CD4-positive, alpha-beta T cell treated with Interferon gamma for 1 hour (primary cell): ENCODE measurements at regions not wholly inside any gene's neighbourhood (a gene's known extent, or its start where the extent isn't known, plus 50 kb on each side); places are given as distances from the start of the nearest gene placed in this dataset.
A peak's percentile ranks its signal among the peaks of the same experiment; 100 is the strongest.
"Not testable (repeated sequence)": the region's sequence is repeated elsewhere in the genome, so short reads cannot be mapped to it uniquely, and the experiment has no call there.

ENCODE experiments used
- DNase-seq: peaks from one replicate; pipeline ENCODE4 v3.0.0-alpha.2; 2020

DNA sequence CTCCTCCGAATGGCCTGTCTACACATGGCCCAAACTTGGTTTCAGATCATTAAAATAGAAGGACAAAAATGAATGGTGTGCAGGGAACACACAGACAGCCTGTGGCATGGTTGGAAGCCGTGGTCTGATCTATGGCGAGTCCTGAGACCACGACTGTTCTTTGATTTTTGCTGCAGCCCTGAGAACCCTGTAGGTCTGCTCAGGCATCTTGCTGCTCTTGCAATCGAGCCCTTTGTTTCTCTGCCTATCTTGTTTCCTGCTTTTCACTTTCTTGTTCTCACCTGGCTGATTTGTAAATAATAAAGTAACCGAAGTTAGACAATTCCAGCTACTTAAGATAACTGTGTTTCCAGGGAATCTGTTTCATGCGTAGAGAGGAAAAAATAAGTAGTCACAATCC, 54.1 kb upstream of the NBPF9 start:
- DNase-seq = not testable (repeated sequence)

DNA sequence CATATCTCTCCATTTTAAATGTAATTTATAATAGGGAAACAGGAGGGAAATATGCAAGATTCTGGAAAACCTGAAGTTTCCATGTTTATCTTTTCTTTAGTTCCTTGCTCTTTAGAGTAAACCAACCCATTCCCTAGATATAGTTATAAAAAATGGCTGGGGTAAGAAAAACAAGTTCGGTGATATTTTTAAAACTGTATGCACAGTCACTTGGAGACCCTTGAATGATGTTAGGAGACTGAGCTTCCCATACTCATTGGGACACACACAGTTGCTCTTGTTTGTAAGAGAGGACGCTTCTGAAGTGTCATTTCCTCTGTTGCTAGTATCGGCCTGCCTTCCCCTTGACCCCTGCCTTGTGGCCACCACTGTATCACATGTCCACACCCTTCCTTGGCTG, 55.0 kb upstream of the NBPF9 start:
- DNase-seq = not testable (repeated sequence)

DNA sequence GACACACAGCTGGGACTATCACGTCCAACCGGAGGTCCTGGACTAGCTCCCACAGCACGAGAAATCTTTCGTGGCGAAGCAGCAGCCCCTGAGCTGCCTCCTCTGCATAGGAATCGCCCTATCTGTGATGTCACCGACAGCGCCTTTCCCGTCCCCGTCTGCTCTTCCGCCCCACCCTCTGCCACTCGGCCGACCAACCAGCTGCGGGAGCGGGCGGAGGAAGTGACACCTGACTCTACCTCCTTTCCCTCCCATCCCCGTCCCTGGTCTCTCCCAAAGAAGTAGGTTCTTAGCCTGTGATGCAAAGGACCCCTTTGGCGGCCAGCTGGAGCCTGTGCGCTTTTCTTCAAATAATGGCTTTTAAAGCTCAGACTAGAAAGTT, 59.7 kb upstream of the NBPF9 start:
- not testable (repeated sequence) for DNase-seq

DNA sequence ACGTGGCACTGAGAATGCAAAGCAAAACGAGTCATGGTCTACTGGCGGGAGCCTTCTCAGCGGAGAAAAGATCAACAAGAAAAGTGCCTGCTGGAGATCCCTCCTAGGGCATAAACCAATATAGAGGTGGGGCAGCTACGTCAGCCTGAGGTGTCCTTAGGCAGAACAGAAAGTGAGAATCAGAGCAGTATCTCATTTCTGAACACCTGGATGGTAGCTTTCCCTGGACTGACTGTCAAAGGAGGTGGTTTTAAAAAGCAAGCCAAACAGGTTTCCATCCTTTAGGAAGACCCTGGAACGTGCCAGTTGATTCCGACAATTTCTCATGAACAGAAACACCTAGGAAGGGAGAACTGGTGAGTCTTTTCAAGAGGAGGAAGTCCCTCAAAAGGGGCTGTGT, 71.4 kb upstream of the NBPF9 start:
- DNase-seq = peak; percentile 36

DNA sequence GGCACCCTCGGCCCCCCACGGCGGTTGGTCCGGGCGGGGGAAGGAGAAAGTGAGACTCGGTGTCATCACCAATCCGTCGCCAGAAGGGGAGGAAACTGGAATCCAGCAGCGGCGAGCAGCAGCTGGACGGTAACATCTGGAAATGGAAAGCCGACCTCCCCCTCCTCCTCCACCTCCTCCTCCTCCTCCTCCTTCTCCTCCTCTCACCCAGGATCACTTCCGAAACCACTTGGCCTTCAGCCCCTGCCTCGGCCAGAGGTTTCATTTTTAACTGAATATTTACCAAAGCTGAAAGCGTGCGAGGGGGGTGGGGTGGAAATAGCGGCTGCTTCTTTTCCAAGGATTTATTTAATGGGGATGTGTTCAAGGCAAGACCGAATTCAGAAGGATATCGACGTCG, 72.5 kb upstream of the NBPF9 start:
- peak; percentile 19 for DNase-seq

DNA sequence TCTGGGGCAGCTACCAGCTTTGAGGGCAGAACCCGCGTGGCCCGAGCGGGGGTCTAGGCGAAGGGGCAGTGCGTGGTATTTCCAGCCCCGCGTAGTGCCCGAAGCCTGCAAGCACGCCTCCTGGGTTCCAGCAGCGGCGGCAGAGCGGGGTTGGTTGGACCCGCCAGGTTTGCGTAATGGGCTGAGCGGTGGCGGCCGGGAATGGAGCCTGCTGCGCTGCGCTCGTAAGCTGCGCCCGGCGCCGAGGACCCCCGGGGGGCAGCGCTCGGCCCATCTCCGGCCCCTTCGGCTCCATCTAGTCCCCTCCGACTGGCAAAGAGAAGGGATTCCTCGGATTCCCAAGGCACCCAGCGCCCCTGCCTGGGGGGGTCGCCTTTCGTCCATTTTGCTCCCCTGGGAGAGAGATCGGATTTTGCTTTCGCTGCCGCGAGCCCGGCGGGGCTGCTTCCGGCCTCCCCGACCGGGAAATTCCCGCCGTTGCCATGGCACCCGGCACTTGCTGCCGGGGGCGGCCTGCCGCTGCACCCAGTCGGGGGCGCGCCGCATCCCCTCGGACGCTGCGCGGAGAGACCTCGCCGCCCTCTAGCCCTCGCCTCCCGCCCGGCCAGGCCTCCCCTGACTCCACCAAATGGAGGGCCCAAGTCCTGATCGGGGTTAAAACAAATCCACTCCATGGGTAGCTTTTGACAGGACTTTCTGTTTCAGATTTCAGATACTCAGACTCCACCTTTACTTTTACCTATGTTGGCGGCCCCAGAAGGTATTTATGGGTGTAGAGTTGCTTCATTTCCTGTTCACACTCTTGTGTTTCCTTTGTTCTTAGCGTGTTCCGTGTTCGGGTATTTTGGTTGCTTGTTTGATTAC, 73.3 kb upstream of the NBPF9 start:
- DNase-seq = peak; percentile 82

DNA sequence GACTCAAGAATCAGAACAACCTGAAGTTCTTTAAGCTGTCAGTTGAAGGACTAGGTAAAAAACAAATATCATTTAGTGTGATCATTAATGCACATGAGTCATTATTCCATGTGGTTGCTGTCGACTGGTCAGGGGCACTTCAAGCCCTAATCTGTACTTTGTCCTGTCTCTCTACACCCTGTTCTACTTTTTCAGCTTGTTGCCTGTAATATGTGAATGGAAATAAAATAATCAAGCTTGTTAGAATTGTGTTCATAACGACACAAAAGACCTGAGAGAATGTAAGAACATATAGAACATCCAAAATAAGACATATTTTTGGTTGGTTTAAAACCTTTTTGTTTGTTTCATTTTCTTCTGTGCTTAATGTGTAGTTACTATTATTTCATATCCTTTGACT, 87.4 kb upstream of the NBPF9 start:
- DNase-seq = not testable (repeated sequence)

DNA sequence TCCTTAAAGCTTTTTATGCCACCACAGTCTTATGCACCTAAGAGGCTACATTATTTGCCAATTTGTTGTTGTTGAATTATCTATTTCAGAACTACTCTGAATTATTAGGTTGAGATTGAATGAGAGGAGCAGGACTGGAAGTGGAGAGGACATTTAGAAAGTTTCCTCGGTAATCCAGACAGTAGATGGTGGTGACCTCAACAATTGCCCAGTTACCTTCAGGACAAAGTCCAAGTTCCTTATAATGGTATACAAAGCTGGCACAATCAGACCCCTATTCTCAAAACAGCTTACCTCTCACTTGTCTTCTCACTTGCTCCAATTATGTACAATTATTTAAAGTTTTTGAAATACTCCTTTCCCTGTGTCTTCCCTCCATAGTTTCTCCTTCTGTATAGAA, 93.3 kb upstream of the NBPF9 start:
- not testable (repeated sequence) for DNase-seq

DNA sequence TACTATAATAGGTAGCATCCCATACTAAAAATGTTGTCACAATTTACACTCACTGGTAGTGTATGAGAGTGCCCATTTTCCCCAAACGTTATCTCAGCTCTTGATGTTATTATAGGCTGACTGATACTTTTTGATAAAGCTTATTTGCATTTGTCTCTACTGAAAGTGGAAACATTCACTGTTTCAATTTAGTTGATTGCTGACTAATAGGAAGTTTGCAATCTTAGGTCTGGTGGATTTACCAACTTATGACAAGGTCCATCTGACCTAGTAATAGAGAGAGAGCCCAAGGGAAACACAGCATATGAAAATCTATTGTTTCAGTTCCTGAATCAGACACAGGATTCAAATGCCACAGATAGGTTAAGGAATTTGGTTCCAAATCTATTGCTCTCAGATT, 97.2 kb upstream of the NBPF9 start:
- not testable (repeated sequence) for DNase-seq

DNA sequence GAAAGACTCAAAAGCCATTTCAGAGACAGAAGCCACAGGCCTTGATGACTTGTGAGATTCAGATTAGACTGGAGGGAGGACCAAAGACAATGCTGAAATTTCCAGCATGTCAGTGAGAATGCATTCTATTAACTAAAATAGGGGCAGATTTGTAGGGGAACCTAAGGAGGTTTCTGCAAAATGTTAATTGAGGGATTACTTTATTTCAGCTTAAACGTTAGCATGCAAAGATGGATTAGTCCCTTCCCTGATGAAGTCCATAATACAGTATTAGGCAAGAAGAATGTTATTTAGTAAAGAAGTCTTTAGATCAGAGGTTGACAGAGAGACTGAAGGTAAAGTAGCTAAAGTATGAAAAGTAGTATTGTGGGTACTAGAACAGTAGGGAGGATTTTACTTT, 98.9 kb upstream of the NBPF9 start:
- DNase-seq = not testable (repeated sequence)

DNA sequence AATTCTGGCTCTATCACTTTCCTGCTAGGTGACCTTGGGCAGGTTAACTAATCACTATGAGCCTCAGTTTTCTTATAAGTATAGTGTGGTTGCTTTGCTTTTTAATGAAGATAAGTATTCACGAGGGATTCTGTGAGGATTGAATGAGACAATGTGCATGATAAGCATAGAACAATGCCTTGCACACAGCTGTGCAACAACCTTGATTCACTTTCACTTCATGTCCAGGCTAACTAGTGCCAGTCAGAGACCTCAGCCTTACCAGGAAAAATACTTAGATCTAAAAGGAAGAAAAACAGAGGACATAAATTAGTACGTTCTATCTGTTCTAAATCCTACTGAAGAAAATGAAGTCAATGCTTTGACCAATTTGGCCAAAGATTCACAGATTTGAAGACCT, 101.0 kb upstream of the NBPF9 start:
- DNase-seq = not testable (repeated sequence)

DNA sequence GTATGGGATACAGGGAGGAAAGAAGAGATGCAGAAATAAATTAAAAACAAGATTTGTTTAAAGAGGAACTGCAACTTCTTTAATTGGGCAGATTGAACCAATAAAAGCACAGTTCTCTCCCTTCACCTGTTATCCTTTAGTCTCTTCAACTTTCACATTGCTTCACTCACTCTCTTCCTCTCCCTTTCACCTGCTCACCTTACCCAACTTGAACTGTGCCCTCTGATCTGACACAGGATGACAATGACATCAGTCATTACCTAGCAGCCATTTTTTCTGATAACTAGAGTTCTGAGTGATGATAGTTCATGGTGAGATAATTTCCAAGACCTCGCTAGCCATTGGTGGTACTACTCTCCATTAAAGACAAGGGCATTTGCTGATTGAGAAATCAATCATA, 105.5 kb upstream of the NBPF9 start:
- not testable (repeated sequence) for DNase-seq

DNA sequence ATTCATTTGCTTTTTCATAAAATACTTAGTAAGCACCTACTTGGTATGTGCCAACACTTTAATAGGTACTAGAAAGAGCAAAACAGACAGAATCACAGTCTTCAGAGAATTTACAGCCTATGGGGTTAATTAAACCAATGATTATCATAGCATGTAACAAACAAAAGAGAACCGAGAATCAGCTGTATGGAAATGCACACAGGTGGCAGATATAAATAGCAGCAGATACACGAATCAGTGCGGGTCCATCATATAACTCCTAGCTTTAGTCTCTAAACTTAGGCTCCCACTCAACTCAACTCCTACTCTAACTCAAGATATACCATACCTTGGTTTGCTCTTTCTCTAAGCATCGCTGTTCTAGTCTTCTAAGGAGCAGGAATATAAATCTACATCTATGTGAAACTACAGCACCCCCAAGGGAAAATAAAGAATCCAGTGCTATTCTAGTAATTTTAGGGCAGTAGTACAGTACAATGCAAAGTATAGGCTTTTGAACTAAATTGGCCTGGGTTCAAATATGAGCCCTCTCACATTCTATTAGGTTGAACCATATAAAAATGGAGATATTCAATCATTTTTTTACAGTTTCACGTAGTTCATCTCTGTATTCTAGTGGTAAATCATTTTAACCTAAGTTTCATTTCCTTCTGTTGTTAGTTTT, 108.5 kb upstream of the NBPF9 start:
- not testable (repeated sequence) for DNase-seq

DNA sequence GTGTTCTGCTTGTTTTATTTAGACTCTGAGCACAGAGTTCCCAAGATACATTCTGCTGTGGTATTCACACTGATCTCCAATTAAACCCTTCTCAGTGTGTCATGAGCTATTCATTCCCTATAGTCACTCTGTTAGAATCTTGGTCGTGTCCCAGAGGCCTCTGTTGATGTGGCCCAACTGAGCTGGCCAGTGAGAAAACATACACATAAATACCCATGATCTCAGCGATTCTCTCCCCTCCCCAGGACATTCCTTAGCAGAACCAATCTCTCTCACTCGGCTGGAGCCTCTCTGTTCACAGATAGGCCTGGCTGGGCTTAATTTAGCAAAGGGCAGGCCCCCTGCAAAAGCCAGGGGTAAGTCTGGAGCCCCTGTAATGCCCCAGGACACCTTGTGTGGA, 109.6 kb upstream of the NBPF9 start:
- DNase-seq = not testable (repeated sequence)

DNA sequence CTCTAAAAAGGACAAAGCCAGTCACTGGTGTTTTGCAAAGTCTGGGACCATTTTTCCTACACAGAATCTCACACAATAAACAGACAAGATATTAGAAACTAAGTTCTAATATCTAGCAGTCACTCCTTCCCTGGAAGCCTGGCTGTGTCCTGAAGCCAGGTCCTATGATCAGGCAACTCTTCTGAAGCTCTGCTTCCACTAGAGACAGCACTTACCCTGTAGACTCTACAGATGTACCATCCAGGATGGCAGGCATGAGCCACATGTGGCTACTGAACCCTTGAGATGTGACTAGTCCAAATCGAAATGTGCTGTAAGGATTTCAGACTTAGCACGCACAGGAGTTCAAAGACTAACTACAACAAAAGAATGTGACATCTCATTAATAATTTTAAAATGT, 110.3 kb upstream of the NBPF9 start:
- not testable (repeated sequence) for DNase-seq

DNA sequence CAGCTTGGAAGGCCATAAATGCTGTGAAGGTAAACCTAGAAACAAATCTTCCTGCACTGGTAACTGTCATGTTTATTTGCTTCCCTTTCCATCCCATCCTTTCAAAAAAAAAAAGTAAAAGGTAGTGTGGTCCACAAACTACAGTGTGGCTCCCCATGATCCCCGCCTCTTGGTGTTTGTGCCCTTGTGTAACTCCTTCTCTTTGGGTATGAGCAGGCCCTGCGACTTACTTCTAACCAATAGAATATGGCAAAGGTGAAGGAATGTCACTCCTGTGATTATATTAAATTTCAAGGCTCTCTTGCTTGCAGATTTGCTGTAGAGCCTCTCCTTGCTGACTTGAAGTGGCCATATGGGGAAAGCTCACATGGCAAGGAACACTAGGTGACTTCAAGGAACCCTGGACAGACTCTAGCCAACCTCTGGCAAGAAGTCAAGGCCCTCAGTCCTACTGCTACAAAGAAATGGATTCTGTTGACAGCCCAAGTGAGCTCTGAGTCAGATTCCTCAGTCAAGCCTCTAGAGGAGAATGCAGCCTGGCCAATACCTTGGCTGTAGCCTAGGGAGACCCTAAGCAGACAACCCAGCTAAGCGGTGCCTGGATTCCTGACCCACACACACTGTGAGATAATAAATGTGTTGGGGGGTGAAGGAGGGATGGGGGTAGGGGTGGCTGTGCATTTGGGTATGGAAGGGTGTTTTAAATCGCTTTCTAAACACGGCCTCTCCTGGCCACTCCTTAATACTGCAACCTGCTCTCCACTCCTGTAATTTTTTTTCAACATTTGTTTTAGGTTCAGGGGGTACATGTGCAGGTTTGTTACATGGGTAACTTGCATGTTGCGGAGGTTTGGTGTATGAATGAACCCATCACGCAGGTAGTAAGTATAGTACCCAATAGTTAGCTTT, 115.0 kb upstream of the NBPF9 start:
- DNase-seq = not testable (repeated sequence)

DNA sequence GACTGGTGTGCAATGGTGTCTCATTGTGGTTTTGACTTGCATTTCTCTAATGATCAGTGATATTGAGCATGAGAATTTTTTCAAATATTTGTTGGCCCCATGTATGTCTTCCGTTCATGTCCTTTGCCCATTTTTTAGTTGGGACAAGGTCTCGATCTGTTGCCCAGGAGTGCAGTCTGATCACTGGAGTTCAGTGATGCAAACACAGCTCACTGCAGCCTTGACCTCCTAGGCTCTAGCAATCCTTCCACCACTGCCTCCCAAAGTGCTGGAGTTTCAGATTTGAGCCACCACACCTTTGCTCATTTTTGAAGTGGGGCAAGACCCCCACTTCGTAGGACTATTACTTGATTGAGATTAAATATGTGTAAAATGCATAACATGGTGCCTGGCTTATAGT, 116.2 kb upstream of the NBPF9 start:
- not testable (repeated sequence) for DNase-seq

DNA sequence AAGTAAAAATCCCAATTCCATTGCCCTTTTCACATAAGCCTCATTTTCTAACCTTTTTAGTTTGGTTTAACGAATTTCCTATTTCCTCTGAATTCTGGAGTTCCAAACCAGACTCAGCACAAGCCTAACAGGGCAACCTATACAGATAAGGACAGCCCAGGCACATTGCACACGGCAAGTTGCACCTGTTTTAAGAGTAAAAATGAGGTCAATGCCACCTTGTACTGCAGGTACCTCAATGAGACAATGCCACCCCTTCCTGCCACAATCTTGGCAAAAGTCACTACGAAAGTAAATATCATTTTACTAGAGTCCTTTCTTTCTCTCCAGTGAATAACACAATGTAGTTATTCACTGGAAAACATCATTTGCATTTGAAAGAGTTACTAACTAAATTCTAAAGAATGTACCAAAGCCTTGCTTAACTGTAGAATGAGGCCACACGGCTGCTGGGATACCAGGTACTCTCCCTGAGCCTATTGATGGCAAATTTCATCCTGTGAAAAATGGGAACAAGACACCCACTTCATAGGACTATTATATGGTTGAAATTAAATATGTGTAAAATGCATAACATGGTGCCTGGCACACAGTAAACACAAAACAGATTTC, 117.2 kb upstream of the NBPF9 start:
- not testable (repeated sequence) for DNase-seq

DNA sequence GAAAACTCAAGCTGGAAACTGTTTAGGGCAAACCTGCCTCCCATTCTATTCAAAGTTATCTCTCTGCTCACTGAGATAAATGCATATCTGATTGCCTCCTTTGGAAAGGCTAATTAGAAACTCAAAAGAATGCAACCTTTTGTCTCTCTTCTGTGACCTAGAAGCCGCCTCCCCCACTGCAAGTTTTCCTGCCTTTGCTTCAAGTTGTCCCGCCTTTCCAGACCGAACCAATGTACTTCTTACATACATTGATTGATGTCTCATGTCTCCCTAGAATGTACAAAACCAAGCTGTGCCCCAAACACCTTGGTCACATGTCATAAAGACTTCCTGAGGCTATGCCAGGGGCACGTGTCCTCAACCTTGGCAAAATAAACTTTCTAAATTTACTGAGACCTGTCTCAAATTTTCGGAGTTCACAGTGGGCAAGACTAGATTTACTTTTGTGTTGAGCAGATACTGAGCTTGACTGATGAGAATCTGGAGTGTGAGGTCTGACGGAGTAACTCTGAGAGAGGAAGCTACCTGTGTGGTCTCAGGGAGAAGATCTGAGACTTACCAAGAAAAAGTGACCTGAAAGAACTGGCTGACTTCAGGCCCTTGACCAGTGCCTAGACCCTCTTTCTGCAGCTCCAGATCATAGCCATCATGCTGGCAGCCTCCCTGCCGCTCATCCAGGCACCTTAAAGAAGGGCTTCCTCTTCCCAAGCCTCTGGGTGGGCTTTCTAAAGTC, 124.7 kb upstream of the NBPF9 start:
- not testable (repeated sequence) for DNase-seq

DNA sequence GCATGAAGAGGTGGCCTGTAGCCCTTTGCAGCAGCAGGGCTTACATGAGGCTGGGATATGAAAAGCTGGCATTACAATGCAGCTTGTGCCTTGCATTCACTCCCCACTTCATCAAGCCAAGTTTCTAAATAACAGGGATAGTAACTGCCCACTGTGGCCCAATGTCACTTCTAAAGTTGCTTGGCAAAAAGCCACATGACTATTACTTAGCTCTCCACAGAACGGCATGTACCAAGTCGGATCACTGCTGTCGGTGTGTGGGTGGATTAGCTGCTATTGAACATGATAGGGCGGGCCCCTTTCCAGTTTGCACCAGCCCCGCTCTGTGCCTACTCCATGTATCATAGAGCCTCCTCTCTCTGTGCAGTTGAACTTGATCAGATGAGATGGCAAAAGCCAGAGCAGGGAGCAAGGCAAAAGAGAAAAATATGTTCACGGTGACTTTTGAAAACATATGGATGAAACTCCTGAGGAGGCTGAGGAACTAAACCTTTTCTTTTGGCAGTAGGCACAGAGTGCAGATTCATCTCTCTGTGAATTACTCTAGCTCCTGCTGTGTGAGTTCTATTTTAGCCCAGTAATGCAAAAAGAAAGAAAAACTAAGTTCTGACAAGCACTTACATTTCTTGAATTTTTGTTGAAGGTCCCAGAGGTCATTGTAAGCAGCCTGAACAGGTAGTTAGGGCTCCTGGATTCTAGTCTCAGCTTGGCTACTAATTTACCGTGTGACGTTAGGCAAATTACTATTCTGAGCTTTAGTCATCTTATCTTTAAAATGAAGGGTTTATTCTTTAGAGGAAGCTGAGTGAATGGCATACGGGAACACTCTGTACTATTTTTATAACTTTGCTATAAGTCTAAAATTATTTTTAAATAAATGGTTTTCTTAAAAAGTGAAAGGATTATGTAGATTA, 125.6 kb upstream of the NBPF9 start:
- not testable (repeated sequence) for DNase-seq

DNA sequence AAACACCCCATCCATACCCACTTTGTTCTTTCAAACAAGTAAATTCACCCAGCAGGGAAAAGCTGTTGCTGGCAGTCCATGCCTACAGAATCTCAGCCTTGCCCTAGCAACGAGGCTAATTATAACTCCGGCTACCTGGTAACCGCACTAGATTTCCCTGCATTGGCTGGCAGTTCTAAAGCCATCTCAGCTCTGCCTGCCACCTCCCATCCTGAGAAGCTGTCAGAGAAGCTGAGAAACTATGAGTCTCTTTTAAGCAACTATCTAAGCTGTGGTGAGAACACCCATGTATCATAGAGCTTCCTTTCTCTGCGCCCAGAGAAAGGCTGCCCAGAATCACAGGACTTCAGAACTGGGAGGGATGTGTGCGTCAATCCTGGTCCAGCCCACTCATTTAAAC, 126.5 kb upstream of the NBPF9 start:
- DNase-seq = not testable (repeated sequence)
